ENCODE measurements at regions not wholly inside any gene's neighbourhood (a gene's known extent, or its start where the extent isn't known, plus 50 kb on each side); places are given as distances from the start of the nearest gene placed in this dataset. TPM values are rescaled to one million over a fixed set of nuclear protein-coding genes. Genes with fewer than 3 reads are reported as not detected.
A peak's percentile ranks its signal among the peaks of the same experiment; 100 is the strongest.
"Not testable (repeated sequence)": the region's sequence is repeated elsewhere in the genome, so short reads cannot be mapped to it uniquely, and the experiment has no call there.

GRCh38 chr2:110267828-110268407, 55.6 kb upstream of the MTLN start:
- ATAC-seq = peak; percentile 91
- not testable (repeated sequence) for H3K9me3 Mint-ChIP-seq, DNase-seq

GRCh38 chr2:110264804-110265203, 52.5 kb upstream of the MTLN start:
- H3K36me3 Mint-ChIP-seq (ENCODE audit: low read depth); H3K27me3 Mint-ChIP-seq; ATAC-seq; DNase-seq; CTCF ChIA-PET; H3K9me3 Mint-ChIP-seq; POLR2A ChIA-PET; H3K4me3 Mint-ChIP-seq; H3K4me1 Mint-ChIP-seq (ENCODE audit: low read depth); intact Hi-C loops (cut with micrococcal nuclease); H3K27ac Mint-ChIP-seq: not testable (repeated sequence)

More at GRCh38 chr2:110267828-110268407, 55.6 kb upstream of the MTLN start:
- H3K27ac Mint-ChIP-seq; H3K4me1 Mint-ChIP-seq (ENCODE audit: low read depth); CTCF ChIA-PET; H3K27me3 Mint-ChIP-seq; H3K4me3 Mint-ChIP-seq; POLR2A ChIA-PET; H3K36me3 Mint-ChIP-seq (ENCODE audit: low read depth); intact Hi-C loops (cut with micrococcal nuclease): not testable (repeated sequence)

GRCh38 chr2:110264076-110264681, 51.8 kb upstream of the MTLN start:
- DNase-seq; CTCF ChIA-PET; H3K4me1 Mint-ChIP-seq (ENCODE audit: low read depth); POLR2A ChIA-PET; H3K4me3 Mint-ChIP-seq; H3K9me3 Mint-ChIP-seq; ATAC-seq; H3K27ac Mint-ChIP-seq; H3K36me3 Mint-ChIP-seq (ENCODE audit: low read depth); intact Hi-C loops (cut with micrococcal nuclease); H3K27me3 Mint-ChIP-seq: not testable (repeated sequence)

GRCh38 chr2:110263462-110263861, 51.1 kb upstream of the MTLN start:
- POLR2A ChIA-PET; CTCF ChIA-PET; H3K4me1 Mint-ChIP-seq (ENCODE audit: low read depth); DNase-seq; H3K36me3 Mint-ChIP-seq (ENCODE audit: low read depth); intact Hi-C loops (cut with micrococcal nuclease); H3K9me3 Mint-ChIP-seq; ATAC-seq; H3K4me3 Mint-ChIP-seq; H3K27me3 Mint-ChIP-seq; H3K27ac Mint-ChIP-seq: not testable (repeated sequence)

Small RNA genes lying in the stretch of these regions (microRNA-seq; reads per million reads assigned to microRNA genes)
- not detected for gene MIR4436B2 (ENCODE audit: borderline microRNAs expressed, borderline replicate concordance)

All from activated CD8-positive, alpha-beta T cell treated with anti-CD3 and anti-CD28 coated beads for 36 hours (primary cell).